Gastroesophageal sphincter (tissue), 4 donors: ENCODE measurements at regions not wholly inside any gene's neighbourhood (a gene's known extent, or its start where the extent isn't known, plus 50 kb on each side); places are given as distances from the start of the nearest gene placed in this dataset.

Source experiments
- ATAC-seq: fragments of 150-250 bp; one replicate; pipeline ENCODE4 v1.9.1; 2016; ENCODE audit warnings: mild to moderate bottlenecking, moderate library complexity
- H3K27ac ChIP-seq, 4 donors: fragments of 200-600 bp; sonication (generic) in 3 of 4; 1 replicate in 3 of 4; 2 replicates in 1 of 4; pipeline ENCODE4 v1.5.1; 2016 to 2019
- H3K27me3 ChIP-seq: fragments of 200-600 bp; sonication (generic); one replicate; pipeline ENCODE4 v1.5.1; 2019
- H3K36me3 ChIP-seq, 2 donors: fragments of 200-600 bp; sonication (generic); one replicate each; pipeline ENCODE4 v1.5.1; 2019; ENCODE audit warnings: control low read depth in 1 of 2
- H3K4me1 ChIP-seq, 3 donors: fragments of 200-600 bp; sonication (generic); 1 replicate in 2 of 3; 2 replicates in 1 of 3; pipeline ENCODE4 v1.5.1; 2016 to 2019; ENCODE audit warnings: control low read depth in 2 of 3
- H3K4me3 ChIP-seq, 2 donors: fragments of 200-600 bp; sonication (generic); one replicate each; pipeline ENCODE4 v1.5.1; 2019; ENCODE audit warnings: mild to moderate bottlenecking in 1 of 2, moderate library complexity in 1 of 2
- H3K9me3 ChIP-seq, 3 donors: fragments of 200-600 bp; sonication (generic); one replicate each; pipeline ENCODE4 v1.5.1; 2017 to 2019; ENCODE audit warnings: control low read depth in 2 of 3
- EP300 ChIP-seq: sonication (generic); formaldehyde crosslinking; IDR thresholded peaks from one replicate; pipeline ENCODE4 v1.6.1; 2017; ENCODE audit warnings: antibody characterized with exemption, mild to moderate bottlenecking
- POLR2A ChIP-seq, 2 donors: fragments of 450-650 bp; IDR thresholded peaks; one replicate each; pipeline ENCODE4 v1.6.1; 2017; ENCODE audit warnings: antibody characterized with exemption in 2 of 2, mild to moderate bottlenecking in 2 of 2, moderate library complexity in 1 of 2
- POLR2AphosphoS5 ChIP-seq: sonication (generic); formaldehyde crosslinking; IDR thresholded peaks from one replicate; pipeline ENCODE4 v1.6.1; 2017; ENCODE audit warnings: antibody characterized with exemption
- WGBS, 2 donors: methylation state at CpG; one replicate each; pipeline ENCODE4 v1.1.5; 2018; ENCODE audit warnings: low coverage in 1 of 2; 5-methylcytosine and 5-hydroxymethylcytosine counted together
- TF ChIP-seq, protein P1 (sequence below), 4 experiments: fragments of 200-600 bp in 2 of 4; fragments of 450-650 bp in 2 of 4; sonication (generic) in 1 of 4; IDR thresholded peaks; one replicate each; pipeline ENCODE4 v1.5.1; 2017 to 2019; ENCODE audit warnings: antibody characterized with exemption in 4 of 4, mild to moderate bottlenecking in 2 of 4, moderate library complexity in 2 of 4

DNA sequence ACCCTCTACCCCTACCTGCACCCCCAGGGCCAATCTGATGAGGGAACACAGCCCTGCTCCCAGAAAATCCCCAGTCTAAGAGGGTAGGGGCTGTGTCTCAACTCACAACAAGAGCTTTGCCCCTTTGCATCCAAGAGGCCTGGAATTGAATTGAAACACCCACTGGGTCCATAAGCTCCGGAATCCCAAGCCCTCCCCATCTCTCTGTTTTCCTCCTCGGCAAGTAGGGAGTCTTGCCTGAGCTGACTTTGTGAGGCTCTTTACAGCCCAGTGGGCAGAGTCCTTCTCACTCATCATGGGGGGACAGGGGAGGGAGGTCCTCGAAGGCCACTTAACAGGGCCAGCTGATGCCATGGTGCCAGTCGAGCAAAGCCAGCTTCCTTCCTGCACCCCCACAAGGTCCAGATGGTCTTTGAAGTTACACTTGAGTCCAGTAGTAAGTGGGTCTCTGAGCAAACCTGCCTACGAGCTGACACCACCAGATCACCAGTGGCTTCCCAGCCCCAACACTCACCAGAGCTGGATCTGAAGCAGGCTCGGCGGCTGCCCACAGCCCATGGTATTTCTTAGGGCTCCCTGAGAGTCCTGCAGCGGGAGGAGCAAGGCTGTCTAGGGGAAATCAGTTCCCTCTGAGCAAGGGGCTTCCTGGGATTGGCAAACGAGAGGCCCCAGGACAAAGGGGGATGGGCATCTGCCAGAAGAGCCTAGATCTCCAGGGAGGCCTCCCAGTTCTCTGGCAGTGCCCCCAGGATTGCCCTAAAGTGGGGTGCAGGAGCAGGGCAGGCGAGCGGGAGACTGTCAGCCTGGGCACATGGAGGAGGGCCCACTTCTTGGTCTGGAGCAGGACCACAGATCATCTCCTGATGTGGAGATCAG lies 144.5 kb downstream of the VEGFA start:
- Histone ChIP-seq H3K36me3 (no peaks in the 10 kb centered on the region), H3K27me3 (no peaks in the 10 kb centered on the region), H3K4me1 (no peaks in the 10 kb centered on the region), H3K27ac (no peak overlapping the region), H3K9me3 (no peaks in the 10 kb centered on the region), H3K4me3 (no peak overlapping the region)
- 75% methylated on average over 4 of the region's 11 CpGs; no CpG with 5 or more reads in 1 of the 2 donors for WGBS, 2 donors
- ATAC-seq = no peak
- TF ChIP-seq POLR2AphosphoS5 (no peak), EP300 (no peak), POLR2A (IDR thresholded peaks at IDR 0.05) (no peak)
- TF ChIP-seq, protein P1, sequence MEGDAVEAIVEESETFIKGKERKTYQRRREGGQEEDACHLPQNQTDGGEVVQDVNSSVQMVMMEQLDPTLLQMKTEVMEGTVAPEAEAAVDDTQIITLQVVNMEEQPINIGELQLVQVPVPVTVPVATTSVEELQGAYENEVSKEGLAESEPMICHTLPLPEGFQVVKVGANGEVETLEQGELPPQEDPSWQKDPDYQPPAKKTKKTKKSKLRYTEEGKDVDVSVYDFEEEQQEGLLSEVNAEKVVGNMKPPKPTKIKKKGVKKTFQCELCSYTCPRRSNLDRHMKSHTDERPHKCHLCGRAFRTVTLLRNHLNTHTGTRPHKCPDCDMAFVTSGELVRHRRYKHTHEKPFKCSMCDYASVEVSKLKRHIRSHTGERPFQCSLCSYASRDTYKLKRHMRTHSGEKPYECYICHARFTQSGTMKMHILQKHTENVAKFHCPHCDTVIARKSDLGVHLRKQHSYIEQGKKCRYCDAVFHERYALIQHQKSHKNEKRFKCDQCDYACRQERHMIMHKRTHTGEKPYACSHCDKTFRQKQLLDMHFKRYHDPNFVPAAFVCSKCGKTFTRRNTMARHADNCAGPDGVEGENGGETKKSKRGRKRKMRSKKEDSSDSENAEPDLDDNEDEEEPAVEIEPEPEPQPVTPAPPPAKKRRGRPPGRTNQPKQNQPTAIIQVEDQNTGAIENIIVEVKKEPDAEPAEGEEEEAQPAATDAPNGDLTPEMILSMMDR (IDR thresholded peaks at IDR 0.05) = no peak

DNA sequence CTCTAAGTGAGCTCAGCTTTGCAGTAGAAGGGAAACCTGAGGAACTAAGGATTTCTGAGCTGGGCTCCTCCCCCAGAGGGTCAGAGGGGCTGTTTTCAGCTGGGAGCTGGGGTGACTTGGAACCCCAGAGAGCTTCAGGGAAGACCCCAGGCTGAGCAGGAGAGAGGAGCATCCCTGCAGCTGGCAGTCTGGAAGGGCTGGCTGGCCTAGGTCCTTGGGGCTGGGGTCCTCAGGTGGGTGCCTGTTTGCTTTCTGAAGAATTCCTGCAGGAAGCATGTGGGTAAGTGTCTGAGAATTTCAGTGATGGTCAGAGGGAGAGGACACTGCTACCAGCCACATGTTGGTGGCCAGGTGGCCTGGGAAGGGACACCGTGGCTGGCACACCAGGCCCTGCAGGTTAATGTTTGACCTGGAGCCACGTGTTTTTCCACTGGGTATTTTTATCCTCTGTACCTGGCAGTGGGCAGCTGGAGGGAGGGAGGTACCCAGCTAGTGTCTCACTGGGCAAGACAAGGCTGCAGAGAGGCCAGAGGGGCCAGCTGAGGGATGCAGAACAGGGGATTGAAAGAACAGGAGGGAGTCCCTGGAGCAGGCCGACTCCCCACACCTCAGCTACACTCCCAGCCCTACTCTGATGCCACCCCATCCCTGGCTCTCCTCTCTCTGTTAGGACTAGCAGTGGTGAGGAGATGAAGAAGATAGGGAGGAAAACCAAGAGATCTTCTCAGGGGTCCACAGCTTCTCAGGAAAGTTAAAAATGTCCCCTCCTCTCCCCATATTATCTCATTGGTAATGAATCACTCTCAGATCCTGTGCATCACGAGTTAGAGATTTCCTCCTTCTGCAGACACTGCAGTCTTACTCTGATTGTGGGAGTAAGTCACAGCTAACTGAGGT lies 143.6 kb downstream of the VEGFA start:
- no peak for ATAC-seq
- no peaks in the 10 kb centered on the region for H3K36me3 ChIP-seq
- no peak for TF ChIP-seq EP300
- no peak for TF ChIP-seq POLR2AphosphoS5
- no peak for TF ChIP-seq POLR2A (IDR thresholded peaks at IDR 0.05)
- TF ChIP-seq, protein P1 (IDR thresholded peaks at IDR 0.05) = no peak
- H3K4me3 ChIP-seq = no peak overlapping the region
- no peaks in the 10 kb centered on the region for H3K27me3 ChIP-seq
- no peaks in the 10 kb centered on the region for H3K4me1 ChIP-seq
- WGBS, 2 donors = 43 to 56% methylated on average over 1 to 2 of the region's 4 CpGs
- no peak overlapping the region for H3K27ac ChIP-seq
- no peaks in the 10 kb centered on the region for H3K9me3 ChIP-seq

DNA sequence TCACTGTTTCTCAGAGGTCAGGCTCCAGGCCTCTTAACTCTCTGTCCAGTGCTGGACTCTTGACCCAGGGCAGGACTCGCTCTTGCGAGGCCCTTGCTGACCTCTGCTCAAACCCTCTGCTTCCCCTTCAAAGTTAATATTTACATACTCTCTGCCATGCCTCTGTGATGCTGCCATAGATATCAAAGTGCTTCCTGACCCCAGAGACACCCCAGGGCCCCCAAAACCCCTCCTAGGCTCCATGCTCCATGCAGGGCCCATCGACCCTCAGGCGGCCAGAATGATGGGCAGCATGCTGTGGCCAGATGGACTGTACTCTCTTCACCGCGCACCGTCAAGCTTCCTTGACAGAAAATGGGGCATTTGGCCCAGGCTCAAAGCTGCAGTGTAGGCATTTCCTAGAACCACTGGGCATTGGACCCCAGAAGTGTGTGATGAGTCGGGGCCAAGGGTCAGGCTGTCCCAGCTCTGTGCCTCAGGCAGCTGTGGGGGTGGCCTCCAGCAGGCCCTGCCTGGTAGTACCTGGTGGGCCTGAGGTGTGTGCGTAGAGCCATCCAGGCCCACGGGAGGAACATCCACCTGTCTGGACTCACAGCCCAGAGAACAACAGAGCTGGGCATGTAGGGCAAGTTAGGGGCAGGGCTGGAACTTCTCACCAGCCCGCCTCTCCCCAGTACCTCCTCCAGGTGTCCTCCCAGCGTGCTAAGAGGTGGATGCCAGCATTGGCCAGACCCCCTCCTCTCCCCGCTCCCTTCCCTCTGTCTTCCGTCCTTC lies 142.8 kb downstream of the VEGFA start:
- ATAC-seq = no peak
- H3K4me1 ChIP-seq = no peaks in the 10 kb centered on the region
- WGBS, 2 donors = 100% methylated on average over 2 to 3 of the region's 14 CpGs
- TF ChIP-seq, protein P1 (IDR thresholded peaks at IDR 0.05) = no peak
- no peak for TF ChIP-seq EP300
- TF ChIP-seq POLR2AphosphoS5 = no peak
- no peak for TF ChIP-seq POLR2A (IDR thresholded peaks at IDR 0.05)
- no peaks in the 10 kb centered on the region for H3K36me3 ChIP-seq
- no peak overlapping the region for H3K4me3 ChIP-seq
- no peaks in the 10 kb centered on the region for H3K27me3 ChIP-seq
- no peak overlapping the region for H3K27ac ChIP-seq
- no peaks in the 10 kb centered on the region for H3K9me3 ChIP-seq

DNA sequence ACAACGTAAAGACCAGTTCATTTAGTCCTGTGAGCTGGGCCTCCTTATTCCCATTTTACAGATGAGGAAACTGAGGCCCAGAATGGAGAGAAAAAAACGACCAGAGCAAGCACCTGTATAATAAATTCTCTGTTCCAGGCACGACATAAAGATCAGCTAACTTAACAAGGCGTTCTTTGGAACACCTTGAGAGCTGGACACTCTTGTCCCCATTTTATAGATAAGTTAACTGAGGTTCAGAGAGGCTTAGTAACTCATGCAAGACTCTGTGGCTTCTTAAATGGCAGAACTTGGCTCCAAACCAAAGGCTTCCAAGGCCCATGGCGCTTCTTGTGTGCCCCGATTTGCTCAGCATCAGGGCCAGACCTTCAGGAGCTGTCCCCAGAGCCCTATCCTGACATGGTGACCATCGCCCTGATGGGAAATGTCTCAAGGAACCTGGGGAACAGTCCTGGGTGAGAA lies 142.1 kb downstream of the VEGFA start:
- no peaks in the 10 kb centered on the region for H3K27me3 ChIP-seq
- no peaks in the 10 kb centered on the region for H3K36me3 ChIP-seq
- 76 to 78% methylated on average over 3 to 4 of the region's 7 CpGs for WGBS, 2 donors
- no peaks in the 10 kb centered on the region for H3K9me3 ChIP-seq
- H3K27ac ChIP-seq = no peak overlapping the region
- no peaks in the 10 kb centered on the region for H3K4me1 ChIP-seq
- no peak overlapping the region for H3K4me3 ChIP-seq
- TF ChIP-seq POLR2AphosphoS5 (no peak), POLR2A (IDR thresholded peaks at IDR 0.05) (no peak), EP300 (no peak)
- TF ChIP-seq, protein P1 (IDR thresholded peaks at IDR 0.05) = no peak
- no peak for ATAC-seq
